HG02610 (cell line): ENCODE measurements at regions not wholly inside any gene's neighbourhood (a gene's known extent, or its start where the extent isn't known, plus 50 kb on each side); places are given as distances from the start of the nearest gene placed in this dataset.
"Not testable (repeated sequence)": the region's sequence is repeated elsewhere in the genome, so short reads cannot be mapped to it uniquely, and the experiment has no call there.

Experiments
- ATAC-seq: cut with Tn5 transposase; IDR thresholded peaks from one replicate; pipeline ENCODE4 v1.9.1; 2021; ENCODE audit warnings: mild to moderate bottlenecking, moderate library complexity; ENCODE audit not compliant: unreplicated experiment

GRCh38 chr5:67989456-67989855, 226.1 kb upstream of the PIK3R1 start:
- no peak for ATAC-seq

GRCh38 chr5:67986761-67987160, 228.8 kb upstream of the PIK3R1 start:
- no peak for ATAC-seq

- no peak for ATAC-seq
These were observed 229.7 kb upstream of the PIK3R1 start for GRCh38 chr5:67985686-67986387.

GRCh38 chr5:67984546-67984945, 231.0 kb upstream of the PIK3R1 start:
- ATAC-seq: no peak

- ATAC-seq: peak; percentile 58
These were observed 232.1 kb upstream of the PIK3R1 start for GRCh38 chr5:67983251-67984110.

- ATAC-seq: not testable (repeated sequence)
These were observed 233.4 kb upstream of the PIK3R1 start for GRCh38 chr5:67982160-67982559.

- ATAC-seq: no peak
These were observed 237.4 kb upstream of the PIK3R1 start for GRCh38 chr5:67978171-67978570.

GRCh38 chr5:67976891-67977601, 238.5 kb upstream of the PIK3R1 start:
- no peak for ATAC-seq

GRCh38 chr5:67976181-67976580, 239.4 kb upstream of the PIK3R1 start:
- no peak for ATAC-seq

- ATAC-seq: no peak
These were observed 241.1 kb upstream of the PIK3R1 start for GRCh38 chr5:67974471-67974870.

- ATAC-seq: no peak
These were observed 241.5 kb upstream of the PIK3R1 start for GRCh38 chr5:67974054-67974453.

GRCh38 chr5:67971971-67972821, 243.4 kb upstream of the PIK3R1 start:
- ATAC-seq: no peak

- ATAC-seq: no peak
These were observed 244.2 kb upstream of the PIK3R1 start for GRCh38 chr5:67971223-67971830.

- ATAC-seq: no peak
These were observed 245.9 kb upstream of the PIK3R1 start for GRCh38 chr5:67969631-67970030.

GRCh38 chr5:67969176-67969575, 246.4 kb upstream of the PIK3R1 start:
- ATAC-seq: no peak

GRCh38 chr5:67966712-67967111, 248.8 kb upstream of the PIK3R1 start:
- ATAC-seq: no peak

- no peak for ATAC-seq
These were observed 250.9 kb upstream of the PIK3R1 start for GRCh38 chr5:67964619-67965018.

- ATAC-seq: no peak
These were observed 251.6 kb upstream of the PIK3R1 start for GRCh38 chr5:67963789-67964519.

GRCh38 chr5:67960939-67961338, 254.6 kb upstream of the PIK3R1 start:
- ATAC-seq: no peak

GRCh38 chr5:67957374-67957773, 258.2 kb upstream of the PIK3R1 start:
- ATAC-seq: no peak
